ENCODE measurements at regions not wholly inside any gene's neighbourhood (a gene's known extent, or its start where the extent isn't known, plus 50 kb on each side); places are given as distances from the start of the nearest gene placed in this dataset.
"Not testable (repeated sequence)": the region's sequence is repeated elsewhere in the genome, so short reads cannot be mapped to it uniquely, and the experiment has no call there.

DNA sequence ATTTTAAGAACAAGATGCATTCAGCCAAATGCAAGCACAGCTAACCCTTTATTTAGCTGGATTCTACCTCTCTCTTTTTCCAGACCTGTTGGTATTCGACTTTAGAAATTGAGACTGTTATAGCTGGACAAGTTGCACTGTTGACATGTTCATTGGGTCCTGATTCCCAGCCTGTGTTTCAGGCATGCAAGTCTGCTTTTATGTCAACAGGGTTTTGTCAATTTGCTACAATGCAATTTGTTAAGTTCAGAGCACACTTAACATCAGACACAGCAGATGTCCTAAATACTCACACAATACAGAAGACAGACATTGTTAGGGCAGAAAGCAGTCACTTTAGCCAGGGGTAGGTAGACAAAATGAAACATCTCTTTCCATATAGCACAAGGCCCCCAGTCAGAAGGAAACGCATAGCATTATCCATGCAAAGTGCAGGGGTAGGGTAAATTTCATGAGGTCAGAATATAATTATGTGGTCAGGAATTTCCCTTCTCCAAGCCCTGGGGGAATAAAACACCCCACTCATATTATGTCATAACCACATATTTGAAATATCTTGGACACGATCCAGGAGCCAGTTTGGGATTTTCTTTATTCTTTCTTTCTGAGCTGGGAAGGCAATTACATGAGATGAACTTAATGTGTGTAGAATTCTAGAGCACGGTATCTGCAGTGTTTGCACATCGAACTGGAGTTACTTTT lies 504.1 kb downstream of the NTRK3 start:
- DNase-seq (ENCODE audit: low read depth in 2 of 2), result no peak

- DNase-seq (ENCODE audit: low read depth in 2 of 2), result no peak
These were observed 508.1 kb downstream of the NTRK3 start for GRCh38 chr15:87748483-87748882.

GRCh38 chr15:87747087-87747486 lies 509.5 kb downstream of the NTRK3 start:
- DNase-seq (ENCODE audit: low read depth in 2 of 2), result no peak

DNA sequence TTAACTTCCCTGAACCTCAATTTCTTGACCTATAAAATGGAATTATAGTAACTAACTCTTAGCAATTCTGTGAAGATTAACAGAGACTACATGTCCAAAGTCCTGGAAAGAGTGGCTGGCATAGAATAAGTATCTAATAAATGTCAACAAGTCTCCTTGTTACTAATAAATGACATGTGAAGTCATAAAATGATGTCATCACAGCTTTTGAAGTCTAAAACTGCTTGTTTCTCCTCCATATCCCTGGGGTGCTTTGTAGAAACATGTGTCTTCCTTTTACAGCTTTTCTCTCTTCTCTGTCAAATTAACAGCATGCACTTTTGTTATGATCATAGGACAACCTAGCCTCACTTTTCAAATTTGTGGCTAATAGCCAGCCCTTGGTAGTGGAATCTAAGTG lies 510.2 kb downstream of the NTRK3 start:
- DNase-seq (ENCODE audit: low read depth in 2 of 2), result no peak

- no peak for DNase-seq (ENCODE audit: low read depth in 2 of 2)
These were observed 511.7 kb downstream of the NTRK3 start for GRCh38 chr15:87744815-87745214.

DNA sequence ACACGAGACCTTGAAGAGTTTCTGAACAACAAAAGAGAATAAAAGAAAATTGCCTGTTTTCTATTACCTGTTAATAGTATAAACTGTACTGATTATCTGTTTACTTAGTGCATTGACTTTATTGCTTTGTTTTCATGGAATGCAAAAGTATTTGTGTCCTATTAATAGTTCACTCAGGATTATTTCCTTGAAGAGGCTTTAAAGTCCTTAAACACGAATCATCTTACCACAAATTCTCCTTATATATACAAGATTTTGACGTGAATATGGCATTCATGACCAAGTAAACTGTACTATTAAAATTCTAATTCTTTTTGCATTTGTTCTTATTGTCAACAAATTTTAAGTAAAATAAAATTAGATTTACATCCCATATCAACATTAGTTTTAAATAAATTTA lies 513.0 kb downstream of the NTRK3 start:
- no peak for DNase-seq (ENCODE audit: low read depth in 2 of 2)

DNA sequence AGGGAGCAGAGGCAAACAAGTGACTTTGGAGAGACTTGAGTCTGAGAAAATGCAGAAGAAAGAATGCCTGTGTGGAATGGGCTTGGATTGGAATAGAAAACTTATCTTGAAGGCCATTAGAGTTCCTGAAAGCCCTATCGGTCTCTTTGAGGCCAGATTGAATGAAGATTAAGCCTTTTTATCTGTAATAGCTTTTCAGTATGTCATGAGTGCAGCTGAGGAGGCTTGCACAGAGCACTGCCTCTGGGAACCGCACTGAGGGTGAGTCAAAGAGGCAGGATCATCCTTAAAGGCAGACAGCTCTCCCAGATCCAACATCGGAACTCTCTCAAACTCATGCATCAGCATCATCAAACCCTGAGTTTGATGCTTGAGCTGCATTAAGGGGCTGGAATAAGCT lies 515.2 kb downstream of the NTRK3 start:
- DNase-seq (ENCODE audit: low read depth in 2 of 2), result no peak

GRCh38 chr15:87740655-87741344 lies 515.7 kb downstream of the NTRK3 start:
- DNase-seq (ENCODE audit: low read depth in 2 of 2), result no peak

DNA sequence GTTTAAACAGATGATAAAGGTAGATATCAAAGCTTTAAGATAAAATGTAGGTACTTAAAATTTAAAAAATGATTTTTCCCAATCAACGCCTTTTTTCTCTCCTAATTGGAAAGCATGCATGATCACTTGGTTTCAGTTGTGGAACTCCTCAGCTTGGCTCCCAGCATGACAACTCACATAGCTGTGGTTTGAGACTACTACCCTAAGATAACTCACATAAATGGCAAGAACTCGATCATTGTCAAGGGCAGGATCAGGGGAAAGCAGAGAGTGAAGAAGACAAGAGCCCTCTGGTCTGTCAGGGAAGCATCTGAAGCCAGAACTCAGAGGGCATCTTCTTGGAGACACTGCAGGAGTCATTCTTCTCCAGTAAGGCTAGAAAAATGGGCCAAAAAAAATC lies 516.7 kb downstream of the NTRK3 start:
- no peak for DNase-seq (ENCODE audit: low read depth in 2 of 2)

DNA sequence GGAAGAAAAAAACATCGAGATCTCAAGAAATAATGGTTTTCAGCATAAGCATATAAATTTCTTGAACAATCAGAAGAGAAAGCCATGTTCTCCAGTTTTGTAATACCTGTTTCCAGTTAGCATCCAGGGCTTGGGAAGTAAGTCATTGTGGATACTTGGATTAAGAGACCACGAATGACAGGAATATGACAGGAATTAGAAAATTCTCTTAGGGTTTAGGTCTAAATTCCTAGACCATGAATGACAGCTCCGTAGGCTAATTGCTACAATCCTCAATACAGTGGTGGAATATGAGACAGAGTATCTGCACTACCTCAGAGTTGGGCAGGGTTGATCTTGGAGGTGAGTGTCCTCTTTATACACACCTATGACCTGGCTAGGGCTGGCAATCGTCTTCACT lies 517.5 kb downstream of the NTRK3 start:
- DNase-seq (ENCODE audit: low read depth in 2 of 2), result no peak

GRCh38 chr15:87737460-87737859 lies 519.1 kb downstream of the NTRK3 start:
- DNase-seq (ENCODE audit: low read depth in 2 of 2), result not testable (repeated sequence)

GRCh38 chr15:87736891-87737389 lies 519.6 kb downstream of the NTRK3 start:
- DNase-seq (ENCODE audit: low read depth in 2 of 2), result no peak

DNA sequence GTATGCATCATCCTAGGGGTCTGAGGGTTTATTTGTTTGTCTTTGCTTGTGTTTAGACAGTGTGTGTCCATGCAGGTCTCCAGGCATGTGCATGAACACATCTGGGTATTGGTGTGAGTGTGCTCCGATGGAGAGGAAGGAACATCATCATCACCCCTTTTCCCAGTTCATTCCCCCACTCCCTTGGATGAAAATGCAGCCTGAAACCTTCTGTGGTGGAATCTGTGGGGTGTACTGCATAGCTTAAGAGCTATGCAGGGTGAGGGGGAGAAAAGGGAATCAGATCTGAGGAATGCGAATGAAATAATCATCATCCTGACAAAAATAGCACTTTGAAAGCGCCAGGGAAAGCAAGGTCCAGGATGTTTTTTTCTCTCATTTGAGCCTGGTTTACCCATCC lies 520.1 kb downstream of the NTRK3 start:
- no peak for DNase-seq (ENCODE audit: low read depth in 2 of 2)

GRCh38 chr15:87735522-87735921 lies 521.0 kb downstream of the NTRK3 start:
- no peak for DNase-seq (ENCODE audit: low read depth in 2 of 2)

DNA sequence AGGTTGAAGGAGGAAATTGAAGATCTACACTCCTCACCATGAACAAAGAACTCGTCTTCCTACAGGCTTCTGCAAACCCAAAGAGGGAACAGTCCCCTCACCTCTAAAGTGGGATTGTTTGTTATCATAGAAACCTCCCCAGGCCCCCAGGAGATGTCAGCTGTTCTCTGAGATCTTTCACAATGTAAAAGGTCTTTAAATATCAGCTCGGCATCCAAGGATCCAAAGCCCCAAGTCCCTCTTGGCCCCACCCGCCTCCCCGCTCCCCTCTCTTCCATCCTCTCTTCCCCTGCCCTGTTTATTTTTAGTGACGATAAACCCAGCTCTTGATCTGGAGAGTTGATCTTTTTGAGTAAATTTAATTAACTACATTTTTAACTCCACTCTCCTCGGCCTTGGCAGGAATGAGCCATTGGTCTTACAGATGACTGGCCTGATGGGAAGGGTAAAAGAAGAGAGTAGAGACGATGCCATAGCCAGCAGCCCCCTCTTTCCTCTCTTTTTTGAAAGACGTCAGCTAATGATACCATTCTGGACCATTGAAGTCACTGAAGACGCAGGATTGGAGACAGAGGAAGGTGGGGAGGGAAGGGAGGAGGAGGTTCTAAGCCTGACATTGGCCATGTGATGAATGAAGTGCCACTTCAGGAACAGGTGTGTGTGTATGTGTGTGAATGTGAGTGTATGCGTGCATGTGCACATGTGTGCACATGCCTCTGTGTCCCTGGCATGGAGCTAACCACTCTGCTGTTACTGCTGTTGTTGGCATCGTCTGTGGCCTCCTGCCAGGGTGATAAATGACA lies 521.8 kb downstream of the NTRK3 start:
- no peak for DNase-seq (ENCODE audit: low read depth in 2 of 2)

GRCh38 chr15:87733977-87734376 lies 522.6 kb downstream of the NTRK3 start:
- no peak for DNase-seq (ENCODE audit: low read depth in 2 of 2)

- no peak for DNase-seq (ENCODE audit: low read depth in 2 of 2)
These were observed 523.0 kb downstream of the NTRK3 start for GRCh38 chr15:87733541-87733941.

DNA sequence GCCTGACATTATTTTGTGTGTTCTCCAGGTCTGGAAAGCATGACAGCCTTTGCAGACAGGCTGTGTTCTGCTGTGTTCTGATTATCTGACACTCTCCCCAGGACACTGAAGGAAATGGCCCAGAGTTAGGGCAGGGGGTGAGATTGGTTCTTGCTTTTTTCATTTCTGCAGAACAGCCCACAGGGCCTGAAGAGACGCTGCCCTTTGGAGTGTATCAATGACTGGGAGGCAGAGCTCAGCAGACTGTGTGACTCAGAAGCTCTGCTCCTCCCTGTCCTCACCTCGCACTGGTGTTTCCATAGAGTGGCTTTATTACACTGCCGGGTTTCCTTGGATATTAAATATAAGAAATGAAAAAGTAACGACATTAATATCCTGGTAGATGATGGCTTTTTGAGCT lies 523.6 kb downstream of the NTRK3 start:
- DNase-seq (ENCODE audit: low read depth in 2 of 2), result no peak

DNA sequence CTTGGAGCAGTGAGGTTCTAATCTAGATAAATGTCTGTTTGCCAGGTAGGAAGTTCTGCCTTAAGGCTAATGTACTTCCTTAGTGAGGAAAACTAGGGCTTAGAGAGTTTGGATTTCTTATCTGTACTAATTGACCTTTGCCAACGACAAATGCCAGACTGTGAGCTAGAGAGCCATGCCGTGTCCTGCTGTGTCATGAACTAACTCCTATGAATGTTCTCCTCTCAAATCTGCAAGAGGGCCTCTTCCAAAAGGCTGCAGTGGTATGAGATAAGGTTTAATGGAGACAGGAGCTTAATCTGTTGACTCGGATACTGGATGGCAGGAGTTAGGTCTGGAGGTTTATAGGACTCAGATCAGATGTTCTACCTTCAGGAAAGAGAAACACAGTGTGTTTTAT lies 524.9 kb downstream of the NTRK3 start:
- no peak for DNase-seq (ENCODE audit: low read depth in 2 of 2)

- DNase-seq (ENCODE audit: low read depth in 2 of 2), result no peak
These were observed 525.8 kb downstream of the NTRK3 start for GRCh38 chr15:87730706-87731105.

DNA sequence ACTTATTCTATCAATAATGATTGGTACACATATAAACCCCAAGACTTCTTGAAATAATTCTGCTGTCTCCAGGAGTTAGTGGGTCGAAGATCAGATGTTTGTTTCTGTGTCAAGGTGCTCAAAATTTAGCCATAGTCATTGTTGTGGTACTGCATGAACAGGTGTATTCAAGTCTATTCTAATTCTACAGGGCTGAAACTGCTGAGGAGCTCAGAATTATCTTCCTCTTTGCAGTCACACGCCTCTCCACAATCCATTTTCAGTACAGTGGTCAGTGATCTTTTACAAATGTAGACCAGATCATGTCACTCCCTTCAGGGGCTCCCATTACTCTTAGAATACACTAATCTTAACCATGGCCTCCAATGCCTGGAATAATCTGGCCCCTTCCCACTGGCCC lies 527.5 kb downstream of the NTRK3 start:
- no peak for DNase-seq (ENCODE audit: low read depth in 2 of 2)

DNA sequence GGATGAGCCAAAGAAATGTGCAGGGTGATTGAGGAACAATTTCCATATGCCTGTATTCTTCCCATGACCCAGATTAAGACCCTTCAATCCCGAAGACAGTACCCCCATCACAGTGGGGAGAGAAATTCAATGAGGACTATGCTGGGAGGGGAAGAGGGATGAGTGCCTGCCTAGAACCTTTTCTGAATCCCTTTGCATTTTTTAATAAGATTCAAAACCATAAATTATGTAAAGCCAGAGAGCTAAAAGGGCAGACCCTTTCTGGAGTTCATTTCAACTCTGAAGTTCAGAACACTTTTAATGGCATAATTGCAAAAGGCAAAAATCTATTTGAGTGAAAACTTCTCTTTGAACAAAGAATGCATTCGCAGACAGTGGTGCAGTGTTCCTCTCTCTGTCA lies 529.5 kb downstream of the NTRK3 start:
- DNase-seq (ENCODE audit: low read depth in 2 of 2), result no peak

DNA sequence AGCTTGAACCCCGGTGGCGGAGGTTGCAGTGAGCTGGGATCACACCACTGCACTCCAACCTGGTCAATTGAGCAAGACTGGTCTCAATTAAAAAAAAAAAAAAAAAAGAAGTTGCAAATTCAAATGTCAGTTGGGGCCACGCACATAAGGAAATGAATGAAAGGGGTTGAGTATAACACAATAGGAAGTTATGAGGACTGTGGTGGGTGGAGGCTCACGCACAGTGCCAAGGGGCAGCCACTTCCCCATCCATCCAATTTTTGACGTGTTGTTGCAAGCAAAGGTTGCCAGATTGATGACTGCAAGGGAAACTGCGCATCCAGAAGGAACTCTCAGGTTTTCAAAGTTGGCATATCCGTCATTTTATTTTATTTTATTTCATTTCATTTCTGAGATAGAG lies 532.2 kb downstream of the NTRK3 start:
- DNase-seq (ENCODE audit: low read depth in 2 of 2), result no peak
